ENCODE measurements at regions not wholly inside any gene's neighbourhood (a gene's known extent, or its start where the extent isn't known, plus 50 kb on each side); places are given as distances from the start of the nearest gene placed in this dataset.

DNA sequence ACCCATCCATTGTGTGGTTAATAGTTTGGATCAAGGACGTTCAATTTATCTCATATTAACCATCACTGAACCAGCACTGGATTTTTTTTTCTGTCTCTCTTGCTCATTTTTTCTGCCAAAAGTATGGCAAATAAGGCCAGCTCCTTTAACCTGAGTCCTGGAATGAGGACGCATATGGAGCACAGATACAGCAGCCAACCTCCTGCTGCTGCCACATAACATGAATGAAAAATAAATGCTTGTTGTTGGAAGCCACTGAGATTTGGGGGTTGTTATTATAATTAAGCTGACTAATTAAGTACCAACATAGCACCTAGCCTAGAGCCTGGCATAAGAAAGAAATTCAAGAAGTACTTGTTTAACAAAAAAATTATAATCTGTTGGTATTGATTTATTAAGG lies 335.3 kb upstream of the DUSP10 start:
- TF ChIP-seq CTCF (IDR thresholded peaks at IDR 0.05 in 8 of 11, conservative IDR thresholded peaks at IDR 0.05 in 3 of 11) (no peak), POLR2A (IDR thresholded peaks at IDR 0.05) (no peak), POLR2AphosphoS5 (IDR thresholded peaks at IDR 0.05) (no peak)
